Heart right ventricle (tissue), 16 donors: ENCODE measurements at regions not wholly inside any gene's neighbourhood (a gene's known extent, or its start where the extent isn't known, plus 50 kb on each side); places are given as distances from the start of the nearest gene placed in this dataset.

ENCODE experiments used
- ATAC-seq, 8 donors: fragments of 200-7000 bp; cut with Tn5 transposase; one replicate each; pipeline ENCODE4 v1.9.1; 2020; ENCODE audit warnings: mild to moderate bottlenecking in 8 of 8, moderate library complexity in 8 of 8, moderate number of reproducible peaks in 1 of 8
- DNase-seq, 2 donors: peaks; one replicate each; pipeline ENCODE4 v3.0.0-alpha.2; 2020
- H3K27ac ChIP-seq, 10 donors: fragments of 200-600 bp; sonication (generic) in 2 of 10; one replicate each; pipeline versions ENCODE4 v1.5.0 to v1.8.0; 2020 to 2022; ENCODE audit warnings: mild to moderate bottlenecking in 3 of 10
- H3K27me3 ChIP-seq, 7 donors: fragments of 200-600 bp; one replicate each; pipeline ENCODE4 v1.8.0; 2021 to 2022; ENCODE audit warnings: mild to moderate bottlenecking in 2 of 7
- H3K36me3 ChIP-seq, 9 donors: fragments of 200-600 bp; sonication (generic) in 1 of 9; one replicate each; pipeline versions ENCODE4 v1.5.0 to v1.8.0; 2020 to 2022; ENCODE audit warnings: mild to moderate bottlenecking in 2 of 9
- H3K4me1 ChIP-seq, 9 donors: fragments of 200-600 bp; sonication (generic) in 1 of 9; one replicate each; pipeline versions ENCODE4 v1.5.0 to v1.8.0; 2020 to 2022; ENCODE audit warnings: mild to moderate bottlenecking in 4 of 9
- H3K4me3 ChIP-seq, 10 donors: fragments of 200-600 bp; sonication (generic) in 2 of 10; one replicate each; pipeline versions ENCODE4 v1.5.0 to v1.8.0; 2020 to 2022; ENCODE audit warnings: mild to moderate bottlenecking in 7 of 10, moderate library complexity in 2 of 10
- H3K9me3 ChIP-seq, 11 donors: fragments of 200-600 bp in 10 of 11; sonication (generic) in 2 of 11; one replicate each; pipeline versions ENCODE4 v1.5.0 to v1.8.0; 2013 to 2022; ENCODE audit warnings: mild to moderate bottlenecking in 2 of 11, control low read depth in 1 of 11, moderate library complexity in 1 of 11
- WGBS, 2 donors: extraction: QIAGEN DNeasy Blood & Tissue Kit; methylation state at CpG; one replicate each; pipeline ENCODE4 v1.1.7; 2013; ENCODE audit warnings: inconsistent platforms in 1 of 2; 5-methylcytosine and 5-hydroxymethylcytosine counted together
- intact Hi-C, 10 donors: fragments of 100-400 bp; cut with DNase I; formaldehyde crosslinking; loops; one replicate each; pipeline versions ENCODE4 v1.11.1 to v1.14.2; 2022
- TF ChIP-seq, protein P1 (sequence below), 9 donors: fragments of 200-600 bp; sonication (generic) in 2 of 9; IDR thresholded peaks; one replicate each; pipeline versions ENCODE4 v1.5.0 to v1.8.0; 2021 to 2022; ENCODE audit warnings: antibody characterized with exemption in 9 of 9, mild to moderate bottlenecking in 5 of 9, moderate library complexity in 1 of 9
- donor health status: Arrhythmogenic right ventricular cardiomyopathy.
- donor health status: ischemic (EF 13 %, LVEDD 7.1; RV severe dilation, severe dysfunction).
- donor health status: healthy with polysubstance abuse.
- donor health status: DM: no; HTN: yes; CAD: no.
- donor health status: DM: no; HTN: no; CAD: no.
- donor health status: ischemic (EF 25% LVEDD 6.9; RV normal size, moderate dysfunction).
- donor health status: ischemic (EF 25% LVEDD 5.7; RV mildly dilated, moderate dysfunction).
- donor health status: healthy.
- donor health status: DM: yes; HTN: yes; CAD: no.
- donor health status: Ischemic cardiomyopathy.
- donor health status: ischemic (EF 35%, LVEDD 5.7; RV mildly dilated, moderate dysfunction).
- donor health status: nonischemic (EF 11% LVEDD 7.7; RV severe dilation, severe dysfunction).
- donor health status: DM: yes; HTN: yes; CAD: no.
- donor health status: PGD.
- donor health status: ischemic (EF 29% LVEDD 5.4; RV normal size, mild dysfunction).
- donor health status: nonischemic (EF 23%, LVEDD 6.1; RV moderate dilation, normal function).

DNA sequence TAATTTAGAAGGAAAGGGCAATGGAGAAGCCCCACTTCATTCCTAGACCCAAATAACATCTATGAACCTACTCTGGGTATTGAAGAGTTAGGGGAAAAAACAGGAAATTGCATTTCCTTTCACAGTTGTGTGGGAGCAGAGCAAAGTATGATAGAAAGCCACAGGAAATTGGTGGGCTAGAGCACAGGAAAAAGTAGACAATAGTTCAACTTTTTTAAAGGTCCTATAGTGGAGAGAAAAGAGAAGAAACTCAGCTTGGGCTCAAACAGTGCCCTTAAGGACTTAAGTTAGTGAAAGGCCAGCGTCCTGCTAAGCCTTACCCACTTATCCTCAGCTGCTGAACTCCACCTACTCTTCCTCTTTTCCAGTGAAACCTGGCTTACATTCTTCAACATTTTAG, 258.1 kb downstream of the DPY19L2 start:
- H3K36me3 ChIP-seq = no peaks in the 10 kb centered on the region
- H3K9me3 ChIP-seq = peaks cover 0 to 28% (median 10%) of the 10 kb centered on the region in 11 donors
- H3K27ac ChIP-seq = peak overlapping the region in 2 of 10 donors; percentile 38 to 46
- 42 to 53% methylated on average over 1 of the region's 1 CpG for WGBS, 2 donors
- no peaks in the 10 kb centered on the region for H3K27me3 ChIP-seq
- ATAC-seq (peak in 1 of 8 donors; percentile 33), DNase-seq (no peak)
- TF ChIP-seq, protein P1, sequence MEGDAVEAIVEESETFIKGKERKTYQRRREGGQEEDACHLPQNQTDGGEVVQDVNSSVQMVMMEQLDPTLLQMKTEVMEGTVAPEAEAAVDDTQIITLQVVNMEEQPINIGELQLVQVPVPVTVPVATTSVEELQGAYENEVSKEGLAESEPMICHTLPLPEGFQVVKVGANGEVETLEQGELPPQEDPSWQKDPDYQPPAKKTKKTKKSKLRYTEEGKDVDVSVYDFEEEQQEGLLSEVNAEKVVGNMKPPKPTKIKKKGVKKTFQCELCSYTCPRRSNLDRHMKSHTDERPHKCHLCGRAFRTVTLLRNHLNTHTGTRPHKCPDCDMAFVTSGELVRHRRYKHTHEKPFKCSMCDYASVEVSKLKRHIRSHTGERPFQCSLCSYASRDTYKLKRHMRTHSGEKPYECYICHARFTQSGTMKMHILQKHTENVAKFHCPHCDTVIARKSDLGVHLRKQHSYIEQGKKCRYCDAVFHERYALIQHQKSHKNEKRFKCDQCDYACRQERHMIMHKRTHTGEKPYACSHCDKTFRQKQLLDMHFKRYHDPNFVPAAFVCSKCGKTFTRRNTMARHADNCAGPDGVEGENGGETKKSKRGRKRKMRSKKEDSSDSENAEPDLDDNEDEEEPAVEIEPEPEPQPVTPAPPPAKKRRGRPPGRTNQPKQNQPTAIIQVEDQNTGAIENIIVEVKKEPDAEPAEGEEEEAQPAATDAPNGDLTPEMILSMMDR (IDR thresholded peaks at IDR 0.05) = no peak
- H3K4me1 ChIP-seq = peaks cover 0 to 15% (median 6%) of the 10 kb centered on the region in 9 donors
- H3K4me3 ChIP-seq = no peak overlapping the region
- intact Hi-C loops = no loop called here

DNA sequence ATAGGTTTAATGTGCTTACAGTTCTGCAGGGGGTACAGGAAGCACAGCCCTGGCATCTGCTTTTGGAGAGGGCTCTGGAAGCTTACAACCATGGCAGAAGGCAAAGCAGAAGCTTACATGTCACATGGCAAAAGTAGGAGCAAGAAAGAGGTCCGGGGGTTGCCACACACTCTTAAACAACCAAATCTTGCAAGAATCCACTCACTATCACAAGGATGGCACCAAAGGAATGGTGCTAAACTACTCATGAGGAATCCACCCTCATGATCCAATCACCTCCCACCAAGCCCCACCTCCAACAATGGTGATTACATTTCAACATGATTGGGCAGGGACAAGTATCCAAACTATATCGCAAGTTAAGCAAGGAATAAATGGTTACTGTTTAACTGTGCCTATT, 255.8 kb upstream of the AVPR1A start:
- TF ChIP-seq, protein P1 (IDR thresholded peaks at IDR 0.05) = no peak
- no peak for ATAC-seq
- DNase-seq = no peak
- H3K36me3 ChIP-seq = no peaks in the 10 kb centered on the region
- intact Hi-C loops = loop anchor here in 1 of 10 donors (2.0 kb wide), 1 partner anchor 52 kb away; no protein-coding TSS in a partner anchor
- 93 to 95% methylated on average over 2 of the region's 2 CpGs for WGBS, 2 donors
- no peak overlapping the region for H3K4me3 ChIP-seq
- peaks cover 0 to 16% (median 10%) of the 10 kb centered on the region in 11 donors for H3K9me3 ChIP-seq
- no peaks in the 10 kb centered on the region for H3K27me3 ChIP-seq
- H3K4me1 ChIP-seq = peaks cover 0 to 35% (median 6%) of the 10 kb centered on the region in 9 donors
- no peak overlapping the region for H3K27ac ChIP-seq

DNA sequence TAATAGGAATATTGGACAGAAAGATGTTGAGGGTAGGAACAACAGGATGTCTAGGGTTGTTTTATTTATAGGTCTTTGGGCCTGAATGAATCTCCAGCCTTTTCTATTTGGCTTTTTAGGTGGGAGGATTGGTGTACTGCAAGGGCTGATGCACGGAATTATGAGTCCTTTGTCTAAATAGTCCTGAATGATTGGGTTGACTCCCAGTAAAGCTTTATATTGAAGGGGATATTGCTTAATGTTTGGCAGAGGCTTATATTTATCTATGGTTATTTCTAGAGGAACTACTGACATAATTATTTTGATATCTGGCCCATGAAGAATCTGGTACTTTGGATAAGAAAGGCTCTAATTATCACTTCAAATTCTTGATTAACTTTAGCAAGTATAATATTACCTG, 253.6 kb upstream of the AVPR1A start:
- intact Hi-C loops = no loop called here

DNA sequence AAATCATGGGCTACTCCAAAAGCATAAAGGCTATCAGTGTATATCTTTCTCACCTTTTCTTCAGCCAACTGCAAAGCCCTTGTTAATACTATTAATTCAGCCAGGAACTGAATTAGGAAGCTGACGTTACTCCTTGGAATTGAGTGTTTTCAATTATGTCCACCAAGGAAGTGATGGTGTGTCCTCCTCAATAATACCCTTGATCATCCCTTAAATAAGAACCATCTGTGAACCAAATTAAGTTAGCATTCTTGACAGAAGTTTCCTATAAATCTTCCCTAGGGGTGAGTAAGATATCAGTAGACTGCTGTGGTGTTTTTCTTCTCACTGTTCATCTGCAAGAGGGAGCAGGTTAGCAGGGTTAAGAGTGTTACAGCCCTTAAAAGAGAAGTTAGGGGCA, 252.3 kb upstream of the AVPR1A start:
- no peaks in the 10 kb centered on the region for H3K36me3 ChIP-seq
- intact Hi-C loops = no loop called here
- 18 to 41% methylated on average over 1 of the region's 1 CpG for WGBS, 2 donors
- ATAC-seq = no peak
- H3K4me1 ChIP-seq = peaks cover 0 to 20% (median 0%) of the 10 kb centered on the region in 9 donors
- TF ChIP-seq, protein P1 (IDR thresholded peaks at IDR 0.05) = no peak
- H3K27me3 ChIP-seq = no peaks in the 10 kb centered on the region
- H3K27ac ChIP-seq = no peak overlapping the region
- no peak overlapping the region for H3K4me3 ChIP-seq
- peaks cover 0 to 16% (median 10%) of the 10 kb centered on the region in 11 donors for H3K9me3 ChIP-seq
- no peak for DNase-seq

More for the DNA sequence above, 253.6 kb upstream of the AVPR1A start:
- Histone ChIP-seq H3K27ac (no peak overlapping the region), H3K4me1 (peaks cover 0 to 20% (median 0%) of the 10 kb centered on the region in 9 donors), H3K9me3 (peaks cover 0 to 16% (median 10%) of the 10 kb centered on the region in 11 donors), H3K4me3 (no peak overlapping the region), H3K36me3 (no peaks in the 10 kb centered on the region), H3K27me3 (no peaks in the 10 kb centered on the region)
- ATAC-seq (no peak), DNase-seq (no peak)
- TF ChIP-seq, protein P1 (IDR thresholded peaks at IDR 0.05) = no peak
- WGBS, 2 donors = 0% methylated on average over 1 of the region's 1 CpG
